ENCODE measurements at regions not wholly inside any gene's neighbourhood (a gene's known extent, or its start where the extent isn't known, plus 50 kb on each side); places are given as distances from the start of the nearest gene placed in this dataset.

DNA sequence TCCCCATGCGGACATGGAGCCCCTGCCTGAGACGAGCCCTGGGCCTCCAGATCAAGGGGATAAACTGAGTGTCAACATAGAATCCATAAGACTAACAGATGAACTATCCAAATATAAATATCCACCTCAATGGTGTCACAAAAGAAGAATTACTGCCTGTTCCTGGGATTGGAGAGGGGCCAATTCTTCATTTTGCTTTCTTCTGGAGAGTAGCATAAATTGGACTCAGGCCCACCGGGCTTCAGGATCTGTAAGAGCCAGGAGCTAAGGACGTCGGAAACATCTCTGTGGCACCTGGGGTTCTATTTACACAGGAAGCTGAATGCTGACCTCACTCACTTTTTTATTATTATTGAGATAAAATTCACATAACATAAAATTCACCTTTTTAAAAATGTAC, 408.2 kb upstream of the CCDC196 start:
- TF ChIP-seq, protein P1, sequence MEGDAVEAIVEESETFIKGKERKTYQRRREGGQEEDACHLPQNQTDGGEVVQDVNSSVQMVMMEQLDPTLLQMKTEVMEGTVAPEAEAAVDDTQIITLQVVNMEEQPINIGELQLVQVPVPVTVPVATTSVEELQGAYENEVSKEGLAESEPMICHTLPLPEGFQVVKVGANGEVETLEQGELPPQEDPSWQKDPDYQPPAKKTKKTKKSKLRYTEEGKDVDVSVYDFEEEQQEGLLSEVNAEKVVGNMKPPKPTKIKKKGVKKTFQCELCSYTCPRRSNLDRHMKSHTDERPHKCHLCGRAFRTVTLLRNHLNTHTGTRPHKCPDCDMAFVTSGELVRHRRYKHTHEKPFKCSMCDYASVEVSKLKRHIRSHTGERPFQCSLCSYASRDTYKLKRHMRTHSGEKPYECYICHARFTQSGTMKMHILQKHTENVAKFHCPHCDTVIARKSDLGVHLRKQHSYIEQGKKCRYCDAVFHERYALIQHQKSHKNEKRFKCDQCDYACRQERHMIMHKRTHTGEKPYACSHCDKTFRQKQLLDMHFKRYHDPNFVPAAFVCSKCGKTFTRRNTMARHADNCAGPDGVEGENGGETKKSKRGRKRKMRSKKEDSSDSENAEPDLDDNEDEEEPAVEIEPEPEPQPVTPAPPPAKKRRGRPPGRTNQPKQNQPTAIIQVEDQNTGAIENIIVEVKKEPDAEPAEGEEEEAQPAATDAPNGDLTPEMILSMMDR (IDR thresholded peaks at IDR 0.05; ENCODE audit: borderline replicate concordance, extremely low read depth, low read length, poor library complexity, severe bottlenecking) = no peak
- TF ChIP-seq EZH2 (IDR thresholded peaks at IDR 0.05; ENCODE audit: borderline replicate concordance, low read depth, low read length, severe bottlenecking) = no peak
